Liver (tissue), 8 donors: ENCODE measurements at regions not wholly inside any gene's neighbourhood (a gene's known extent, or its start where the extent isn't known, plus 50 kb on each side); places are given as distances from the start of the nearest gene placed in this dataset.

Experiments
- DNase-seq: peaks from one replicate; pipeline ENCODE4 v3.0.0-alpha.2; 2017; ENCODE audit warnings: low spot score
- H3K27ac ChIP-seq, 2 donors: one replicate each; pipeline ENCODE4 v1.7.0; 2013; ENCODE audit warnings: inconsistent platforms in 2 of 2, low read length in 2 of 2, control low read depth in 1 of 2, low read depth in 1 of 2, mild to moderate bottlenecking in 1 of 2
- H3K27me3 ChIP-seq, 4 donors: one replicate each; pipeline versions ENCODE4 v1.6.1 to v1.7.0; 2013; ENCODE audit warnings: low read length in 3 of 4, inconsistent platforms in 1 of 4, mild to moderate bottlenecking in 1 of 4, moderate library complexity in 1 of 4; ENCODE audit not compliant: control insufficient read depth in 4 of 4, insufficient read depth in 4 of 4
- H3K36me3 ChIP-seq, 4 donors: one replicate each; pipeline versions ENCODE4 v1.6.1 to v1.7.0; 2013; ENCODE audit warnings: low read length in 3 of 4, mild to moderate bottlenecking in 3 of 4, low read depth in 1 of 4, moderate library complexity in 1 of 4; ENCODE audit not compliant: control insufficient read depth in 4 of 4, insufficient read depth in 3 of 4
- H3K4me1 ChIP-seq, 4 donors: one replicate each; pipeline versions ENCODE4 v1.6.1 to v1.7.0; 2013; ENCODE audit warnings: low read length in 3 of 4, mild to moderate bottlenecking in 3 of 4, moderate library complexity in 1 of 4; ENCODE audit not compliant: control insufficient read depth in 4 of 4, insufficient read depth in 4 of 4
- H3K4me3 ChIP-seq, 3 donors: one replicate each; pipeline versions ENCODE4 v1.6.1 to v1.7.0; 2013; ENCODE audit warnings: low read length in 3 of 3, control low read depth in 1 of 3, low read depth in 1 of 3, mild to moderate bottlenecking in 1 of 3
- H3K9ac ChIP-seq, 2 donors: one replicate each; pipeline ENCODE4 v1.7.0; 2013; ENCODE audit warnings: low read length in 2 of 2, mild to moderate bottlenecking in 2 of 2, moderate library complexity in 2 of 2, control low read depth in 1 of 2, low read depth in 1 of 2
- H3K9me3 ChIP-seq, 4 donors: one replicate each; pipeline versions ENCODE4 v1.6.1 to v1.7.0; 2013; ENCODE audit warnings: low read length in 3 of 4; ENCODE audit not compliant: control insufficient read depth in 4 of 4
- EGR1 ChIP-seq, 2 donors: IDR thresholded peaks; 2 replicates each; pipeline ENCODE4 v1.6.1; 2016 to 2018; ENCODE audit warnings: antibody characterized with exemption in 2 of 2, low read depth in 2 of 2
- FOXA1 ChIP-seq: IDR thresholded peaks from 2 replicates; pipeline ENCODE4 v1.6.1; 2016; ENCODE audit warnings: antibody characterized with exemption
- GABPA ChIP-seq, 2 donors: IDR thresholded peaks in 1 of 2; conservative IDR thresholded peaks in 1 of 2; 2 replicates each; pipeline ENCODE4 v1.6.1; 2016; ENCODE audit warnings: antibody characterized with exemption in 2 of 2, mild to moderate bottlenecking in 1 of 2, moderate library complexity in 1 of 2
- HNF4A ChIP-seq, 2 donors: conservative IDR thresholded peaks; 2 replicates each; pipeline ENCODE4 v1.6.1; 2016; ENCODE audit warnings: antibody characterized with exemption in 2 of 2, mild to moderate bottlenecking in 2 of 2
- HNF4G ChIP-seq: IDR thresholded peaks from 2 replicates; pipeline ENCODE4 v1.6.1; 2016; ENCODE audit warnings: antibody characterized with exemption
- JUND ChIP-seq, 2 donors: IDR thresholded peaks; 2 replicates each; pipeline ENCODE4 v1.6.1; 2016; ENCODE audit warnings: antibody characterized with exemption in 2 of 2
- MAX ChIP-seq: IDR thresholded peaks from 2 replicates; pipeline ENCODE4 v1.6.1; 2016; ENCODE audit warnings: antibody characterized with exemption
- NR2F2 ChIP-seq: IDR thresholded peaks from 2 replicates; pipeline ENCODE4 v1.6.1; 2016; ENCODE audit warnings: antibody characterized with exemption
- RAD21 ChIP-seq, 2 donors: IDR thresholded peaks; 2 replicates each; pipeline ENCODE4 v1.6.1; 2016; ENCODE audit warnings: antibody characterized with exemption in 2 of 2, mild to moderate bottlenecking in 2 of 2
- RXRA ChIP-seq, 2 donors: IDR thresholded peaks; 2 replicates each; pipeline ENCODE4 v1.6.1; 2017 to 2018; ENCODE audit warnings: antibody characterized with exemption in 2 of 2, mild to moderate bottlenecking in 1 of 2
- SP1 ChIP-seq: IDR thresholded peaks from 2 replicates; pipeline ENCODE4 v1.6.1; 2018; ENCODE audit warnings: antibody characterized with exemption, mild to moderate bottlenecking
- TAF1 ChIP-seq: conservative IDR thresholded peaks from 2 replicates; pipeline ENCODE4 v1.6.1; 2016; ENCODE audit warnings: antibody characterized with exemption, mild to moderate bottlenecking
- YY1 ChIP-seq: IDR thresholded peaks from 2 replicates; pipeline ENCODE4 v1.6.1; 2016; ENCODE audit warnings: antibody characterized with exemption, mild to moderate bottlenecking
- ZBTB33 ChIP-seq: IDR thresholded peaks from 2 replicates; pipeline ENCODE4 v1.6.1; 2016; ENCODE audit warnings: antibody characterized with exemption
- WGBS: extraction: QIAGEN DNeasy Blood & Tissue Kit; methylation state at CpG from one replicate; pipeline ENCODE4 v1.1.7; 2013; 5-methylcytosine and 5-hydroxymethylcytosine counted together
- TF ChIP-seq, protein P1 (sequence below): IDR thresholded peaks from 2 replicates; pipeline ENCODE4 v1.6.1; 2016; ENCODE audit warnings: antibody characterized with exemption, mild to moderate bottlenecking
- TF ChIP-seq, protein P2 (sequence below): fragments of 150-350 bp; IDR thresholded peaks from 2 replicates; pipeline ENCODE4 v1.5.1; 2017; ENCODE audit warnings: improper control_type of control experiment, low read depth, low read length; ENCODE audit not compliant: missing input control
- TF ChIP-seq, protein P3 (sequence below): IDR thresholded peaks from 2 replicates; pipeline ENCODE4 v1.6.1; 2016; ENCODE audit warnings: antibody characterized with exemption
- donor health status: healthy.
- donor health status: healthy.
- donor health status: healthy.
- donor health status: healthy.
- donor health status: healthy.

DNA sequence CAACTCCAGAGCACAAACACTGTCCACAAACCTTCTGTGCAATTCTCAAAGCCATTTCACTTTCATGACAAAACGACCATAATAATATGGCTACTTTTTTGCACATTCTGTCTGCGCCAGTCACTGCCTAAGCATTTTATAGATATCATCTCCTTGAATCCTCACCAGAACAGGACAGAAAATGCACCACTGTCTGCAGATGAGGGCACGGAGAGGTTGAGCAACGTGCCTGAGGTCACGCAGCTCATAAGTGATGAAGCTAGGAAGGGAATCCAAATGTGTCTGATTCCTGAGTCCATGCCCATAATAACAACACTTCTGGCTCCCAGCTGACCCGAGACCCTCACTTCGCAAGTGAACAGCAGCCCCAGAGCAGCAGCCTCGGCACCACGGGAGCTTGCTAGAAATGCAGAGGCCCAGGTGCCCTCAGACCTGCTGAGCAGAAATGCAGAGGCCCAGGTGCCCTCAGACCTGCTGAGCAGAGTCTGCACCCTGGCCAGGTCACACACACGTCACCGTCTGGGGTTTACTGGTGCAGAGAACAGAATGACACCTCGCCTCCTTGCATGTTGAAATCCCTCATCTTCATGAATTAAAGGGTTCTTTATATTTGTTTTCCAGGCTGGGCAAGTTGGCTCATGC, 265.2 kb downstream of the BMP7 start:
- Histone ChIP-seq H3K27me3 (peaks cover 0 to 2% (median 0%) of the 10 kb centered on the region in 4 donors), H3K27ac (no peak overlapping the region), H3K9me3 (peaks cover 0 to 15% (median 13%) of the 10 kb centered on the region in 4 donors), H3K36me3 (no peaks in the 10 kb centered on the region), H3K9ac (no peak overlapping the region), H3K4me1 (no peaks in the 10 kb centered on the region), H3K4me3 (no peak overlapping the region)
- TF ChIP-seq ZBTB33 (no peak), SP1 (no peak), MAX (no peak), HNF4G (no peak), TAF1 (no peak), RAD21 (IDR thresholded peaks at IDR 0.05) (no peak)
- TF ChIP-seq, protein P1, sequence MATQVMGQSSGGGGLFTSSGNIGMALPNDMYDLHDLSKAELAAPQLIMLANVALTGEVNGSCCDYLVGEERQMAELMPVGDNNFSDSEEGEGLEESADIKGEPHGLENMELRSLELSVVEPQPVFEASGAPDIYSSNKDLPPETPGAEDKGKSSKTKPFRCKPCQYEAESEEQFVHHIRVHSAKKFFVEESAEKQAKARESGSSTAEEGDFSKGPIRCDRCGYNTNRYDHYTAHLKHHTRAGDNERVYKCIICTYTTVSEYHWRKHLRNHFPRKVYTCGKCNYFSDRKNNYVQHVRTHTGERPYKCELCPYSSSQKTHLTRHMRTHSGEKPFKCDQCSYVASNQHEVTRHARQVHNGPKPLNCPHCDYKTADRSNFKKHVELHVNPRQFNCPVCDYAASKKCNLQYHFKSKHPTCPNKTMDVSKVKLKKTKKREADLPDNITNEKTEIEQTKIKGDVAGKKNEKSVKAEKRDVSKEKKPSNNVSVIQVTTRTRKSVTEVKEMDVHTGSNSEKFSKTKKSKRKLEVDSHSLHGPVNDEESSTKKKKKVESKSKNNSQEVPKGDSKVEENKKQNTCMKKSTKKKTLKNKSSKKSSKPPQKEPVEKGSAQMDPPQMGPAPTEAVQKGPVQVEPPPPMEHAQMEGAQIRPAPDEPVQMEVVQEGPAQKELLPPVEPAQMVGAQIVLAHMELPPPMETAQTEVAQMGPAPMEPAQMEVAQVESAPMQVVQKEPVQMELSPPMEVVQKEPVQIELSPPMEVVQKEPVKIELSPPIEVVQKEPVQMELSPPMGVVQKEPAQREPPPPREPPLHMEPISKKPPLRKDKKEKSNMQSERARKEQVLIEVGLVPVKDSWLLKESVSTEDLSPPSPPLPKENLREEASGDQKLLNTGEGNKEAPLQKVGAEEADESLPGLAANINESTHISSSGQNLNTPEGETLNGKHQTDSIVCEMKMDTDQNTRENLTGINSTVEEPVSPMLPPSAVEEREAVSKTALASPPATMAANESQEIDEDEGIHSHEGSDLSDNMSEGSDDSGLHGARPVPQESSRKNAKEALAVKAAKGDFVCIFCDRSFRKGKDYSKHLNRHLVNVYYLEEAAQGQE = no peak
- WGBS = 74% methylated on average over 12 of the region's 12 CpGs
- no peak for DNase-seq

GRCh38 chr20:57002066-57002570, 264.3 kb downstream of the BMP7 start:
- H3K9ac ChIP-seq = no peak overlapping the region
- no peak for DNase-seq
- H3K9me3 ChIP-seq = peaks cover 0 to 15% (median 11%) of the 10 kb centered on the region in 4 donors
- no peaks in the 10 kb centered on the region for H3K36me3 ChIP-seq
- no peak for TF ChIP-seq RXRA (IDR thresholded peaks at IDR 0.05)
- TF ChIP-seq, protein P2, sequence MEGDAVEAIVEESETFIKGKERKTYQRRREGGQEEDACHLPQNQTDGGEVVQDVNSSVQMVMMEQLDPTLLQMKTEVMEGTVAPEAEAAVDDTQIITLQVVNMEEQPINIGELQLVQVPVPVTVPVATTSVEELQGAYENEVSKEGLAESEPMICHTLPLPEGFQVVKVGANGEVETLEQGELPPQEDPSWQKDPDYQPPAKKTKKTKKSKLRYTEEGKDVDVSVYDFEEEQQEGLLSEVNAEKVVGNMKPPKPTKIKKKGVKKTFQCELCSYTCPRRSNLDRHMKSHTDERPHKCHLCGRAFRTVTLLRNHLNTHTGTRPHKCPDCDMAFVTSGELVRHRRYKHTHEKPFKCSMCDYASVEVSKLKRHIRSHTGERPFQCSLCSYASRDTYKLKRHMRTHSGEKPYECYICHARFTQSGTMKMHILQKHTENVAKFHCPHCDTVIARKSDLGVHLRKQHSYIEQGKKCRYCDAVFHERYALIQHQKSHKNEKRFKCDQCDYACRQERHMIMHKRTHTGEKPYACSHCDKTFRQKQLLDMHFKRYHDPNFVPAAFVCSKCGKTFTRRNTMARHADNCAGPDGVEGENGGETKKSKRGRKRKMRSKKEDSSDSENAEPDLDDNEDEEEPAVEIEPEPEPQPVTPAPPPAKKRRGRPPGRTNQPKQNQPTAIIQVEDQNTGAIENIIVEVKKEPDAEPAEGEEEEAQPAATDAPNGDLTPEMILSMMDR = no peak
- no peak for TF ChIP-seq ZBTB33
- no peak for TF ChIP-seq TAF1
- TF ChIP-seq EGR1 (IDR thresholded peaks at IDR 0.05; ENCODE audit: low read depth in 2 of 2) = no peak
- TF ChIP-seq JUND (IDR thresholded peaks at IDR 0.05) = no peak
- no peak for TF ChIP-seq YY1
- TF ChIP-seq GABPA (IDR thresholded peaks at IDR 0.05 in 1 of 2, conservative IDR thresholded peaks at IDR 0.05 in 1 of 2) = no peak
- TF ChIP-seq, protein P3, sequence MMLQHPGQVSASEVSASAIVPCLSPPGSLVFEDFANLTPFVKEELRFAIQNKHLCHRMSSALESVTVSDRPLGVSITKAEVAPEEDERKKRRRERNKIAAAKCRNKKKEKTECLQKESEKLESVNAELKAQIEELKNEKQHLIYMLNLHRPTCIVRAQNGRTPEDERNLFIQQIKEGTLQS = no peak
- TF ChIP-seq MAX = no peak
- no peak for TF ChIP-seq RAD21 (IDR thresholded peaks at IDR 0.05)
- TF ChIP-seq HNF4G = no peak
- no peak for TF ChIP-seq FOXA1
- no peak for TF ChIP-seq HNF4A (conservative IDR thresholded peaks at IDR 0.05)
- TF ChIP-seq NR2F2 = no peak
- H3K27ac ChIP-seq = no peak overlapping the region
- peaks cover 0 to 5% (median 0%) of the 10 kb centered on the region in 4 donors for H3K27me3 ChIP-seq
- no peak overlapping the region for H3K4me3 ChIP-seq
- no peaks in the 10 kb centered on the region for H3K4me1 ChIP-seq
- 70% methylated on average over 15 of the region's 15 CpGs for WGBS
